Neural progenitor cell (in vitro differentiated cells): ENCODE measurements at regions not wholly inside any gene's neighbourhood (a gene's known extent, or its start where the extent isn't known, plus 50 kb on each side); places are given as distances from the start of the nearest gene placed in this dataset.

Experiments used
- EZH2 ChIP-seq: fragments of 200-600 bp; sonication (generic); IDR thresholded peaks from 2 replicates; pipeline ENCODE4 v1.6.1; 2017; ENCODE audit warnings: antibody characterized with exemption, mild to moderate bottlenecking, moderate library complexity
- TF ChIP-seq, protein P1 (sequence below): fragments of 200-600 bp; sonication (generic); IDR thresholded peaks from 2 replicates; pipeline ENCODE4 v1.5.1; 2017; ENCODE audit warnings: antibody characterized with exemption, mild to moderate bottlenecking

DNA sequence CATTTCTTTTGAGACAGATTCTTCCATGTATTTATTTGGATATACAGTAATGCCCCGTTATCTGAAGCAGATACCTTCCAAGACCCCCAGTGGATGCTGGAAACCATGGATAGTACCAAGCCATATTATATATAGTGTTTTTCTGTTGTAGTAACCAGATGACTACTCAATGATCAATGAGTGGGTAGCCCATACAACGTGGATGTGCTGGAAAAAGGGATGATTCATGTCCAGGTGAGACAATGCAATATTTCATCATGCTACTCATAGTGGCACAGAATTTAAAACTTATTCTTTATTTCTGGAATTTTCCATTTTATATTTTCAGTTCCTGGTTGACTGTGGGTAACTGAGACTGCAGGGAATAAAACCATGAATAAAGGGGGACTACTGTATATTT lies 427.5 kb downstream of the METTL15 start:
- TF ChIP-seq, protein P1, sequence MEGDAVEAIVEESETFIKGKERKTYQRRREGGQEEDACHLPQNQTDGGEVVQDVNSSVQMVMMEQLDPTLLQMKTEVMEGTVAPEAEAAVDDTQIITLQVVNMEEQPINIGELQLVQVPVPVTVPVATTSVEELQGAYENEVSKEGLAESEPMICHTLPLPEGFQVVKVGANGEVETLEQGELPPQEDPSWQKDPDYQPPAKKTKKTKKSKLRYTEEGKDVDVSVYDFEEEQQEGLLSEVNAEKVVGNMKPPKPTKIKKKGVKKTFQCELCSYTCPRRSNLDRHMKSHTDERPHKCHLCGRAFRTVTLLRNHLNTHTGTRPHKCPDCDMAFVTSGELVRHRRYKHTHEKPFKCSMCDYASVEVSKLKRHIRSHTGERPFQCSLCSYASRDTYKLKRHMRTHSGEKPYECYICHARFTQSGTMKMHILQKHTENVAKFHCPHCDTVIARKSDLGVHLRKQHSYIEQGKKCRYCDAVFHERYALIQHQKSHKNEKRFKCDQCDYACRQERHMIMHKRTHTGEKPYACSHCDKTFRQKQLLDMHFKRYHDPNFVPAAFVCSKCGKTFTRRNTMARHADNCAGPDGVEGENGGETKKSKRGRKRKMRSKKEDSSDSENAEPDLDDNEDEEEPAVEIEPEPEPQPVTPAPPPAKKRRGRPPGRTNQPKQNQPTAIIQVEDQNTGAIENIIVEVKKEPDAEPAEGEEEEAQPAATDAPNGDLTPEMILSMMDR = no peak
- TF ChIP-seq EZH2 = no peak
